T1000 (cell line): ENCODE measurements at regions not wholly inside any gene's neighbourhood (a gene's known extent, or its start where the extent isn't known, plus 50 kb on each side); places are given as distances from the start of the nearest gene placed in this dataset.
A peak's percentile ranks its signal among the peaks of the same experiment; 100 is the strongest.

Source experiments
- DNase-seq: peaks from one replicate; lab custom pipeline; 2025; ENCODE audit warnings: mixed read lengths; lab: John Stamatoyannopoulos, UW

DNA sequence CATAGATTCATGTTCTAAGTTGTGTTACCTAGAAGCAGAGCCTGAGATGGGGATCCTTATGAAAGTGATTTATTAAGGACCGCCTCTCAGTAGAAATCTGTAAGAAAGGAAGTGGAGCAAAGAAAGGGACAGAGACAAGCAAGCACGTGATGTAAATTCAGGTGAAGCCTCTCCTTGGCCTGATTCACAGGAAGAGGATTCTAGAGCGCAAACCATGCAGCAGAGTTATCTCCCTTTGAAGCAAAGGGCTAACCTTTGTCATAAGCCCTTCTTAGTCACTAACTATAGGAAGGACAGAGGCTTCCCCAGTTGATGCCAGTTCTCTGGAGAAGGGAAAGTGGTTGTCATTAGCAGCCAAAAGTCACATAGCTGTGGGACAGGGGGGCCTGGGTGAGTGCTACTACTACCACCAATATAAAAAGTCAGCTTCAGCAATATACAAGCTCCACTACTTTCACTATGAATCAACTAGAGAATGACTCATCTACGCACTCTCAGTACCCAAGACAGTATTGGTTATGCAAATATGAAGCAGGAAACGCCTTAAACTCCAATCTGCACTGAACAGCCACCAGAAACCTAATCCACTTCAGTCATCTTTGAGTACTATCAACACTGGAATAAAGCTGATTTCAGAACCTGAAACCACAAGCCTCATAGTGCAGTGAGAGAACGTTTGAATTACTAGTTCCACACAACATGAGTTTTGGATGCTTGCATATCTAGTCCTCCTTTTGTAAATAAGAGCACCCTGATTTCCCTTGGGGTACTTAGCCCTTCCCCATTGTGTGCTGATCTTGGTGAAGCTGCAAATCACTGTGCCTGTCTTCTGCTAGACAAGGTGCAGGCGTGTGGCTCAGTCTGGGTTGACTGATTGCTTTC is 162.7 kb downstream of the ZNF608 start:
- DNase-seq: peak; percentile 11

DNA sequence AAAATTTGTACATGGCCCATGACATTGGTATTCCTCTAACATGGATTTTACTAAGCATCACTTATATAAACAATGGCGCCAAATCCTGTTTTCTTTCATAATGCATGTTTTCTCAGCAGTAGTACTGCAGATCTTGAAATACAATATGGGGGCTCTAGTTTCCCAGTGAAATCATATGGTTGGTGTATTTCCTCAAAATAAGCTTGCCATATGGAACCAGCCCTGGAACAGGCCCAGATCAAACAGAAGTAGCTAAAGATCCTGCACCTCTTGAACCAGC is 163.9 kb downstream of the ZNF608 start:
- DNase-seq: no peak

DNA sequence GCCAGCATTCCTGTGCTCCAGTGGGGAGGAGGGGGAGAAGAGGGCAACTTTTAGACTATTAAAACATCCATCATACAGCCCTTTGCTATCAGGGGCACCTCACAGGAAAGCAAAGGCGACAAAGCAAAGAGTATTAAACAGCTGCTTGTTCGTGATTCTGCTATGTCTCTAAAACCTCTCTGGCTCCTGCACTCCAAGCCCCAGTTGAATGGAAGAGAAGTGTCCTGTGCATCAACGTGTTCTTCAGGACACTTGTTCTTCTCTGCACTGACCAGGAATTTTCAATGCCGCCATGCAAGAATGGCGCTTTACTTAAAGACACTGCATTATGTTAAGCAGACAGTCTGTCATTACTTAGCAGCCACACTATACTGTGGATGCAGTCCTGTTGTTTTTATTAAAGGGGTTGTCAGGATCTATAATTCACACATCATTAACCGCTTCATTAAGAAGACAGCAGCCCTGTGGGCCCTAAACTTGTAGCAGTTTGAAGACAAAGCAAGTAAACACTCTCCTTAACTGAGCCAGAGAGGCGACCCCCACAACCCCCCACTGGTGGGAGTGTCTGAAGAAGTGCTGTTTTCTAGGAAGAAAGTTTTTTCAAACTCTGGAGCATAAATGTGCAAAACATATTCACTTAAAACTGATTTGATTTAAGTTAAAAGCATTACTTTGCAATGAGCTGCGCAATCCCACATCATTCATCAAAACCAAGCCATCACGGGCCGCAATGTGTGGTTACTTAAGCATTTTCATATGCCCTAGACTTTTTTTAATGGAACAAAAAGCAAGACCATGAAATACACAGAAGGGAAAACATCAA is 164.5 kb downstream of the ZNF608 start:
- no peak for DNase-seq

DNA sequence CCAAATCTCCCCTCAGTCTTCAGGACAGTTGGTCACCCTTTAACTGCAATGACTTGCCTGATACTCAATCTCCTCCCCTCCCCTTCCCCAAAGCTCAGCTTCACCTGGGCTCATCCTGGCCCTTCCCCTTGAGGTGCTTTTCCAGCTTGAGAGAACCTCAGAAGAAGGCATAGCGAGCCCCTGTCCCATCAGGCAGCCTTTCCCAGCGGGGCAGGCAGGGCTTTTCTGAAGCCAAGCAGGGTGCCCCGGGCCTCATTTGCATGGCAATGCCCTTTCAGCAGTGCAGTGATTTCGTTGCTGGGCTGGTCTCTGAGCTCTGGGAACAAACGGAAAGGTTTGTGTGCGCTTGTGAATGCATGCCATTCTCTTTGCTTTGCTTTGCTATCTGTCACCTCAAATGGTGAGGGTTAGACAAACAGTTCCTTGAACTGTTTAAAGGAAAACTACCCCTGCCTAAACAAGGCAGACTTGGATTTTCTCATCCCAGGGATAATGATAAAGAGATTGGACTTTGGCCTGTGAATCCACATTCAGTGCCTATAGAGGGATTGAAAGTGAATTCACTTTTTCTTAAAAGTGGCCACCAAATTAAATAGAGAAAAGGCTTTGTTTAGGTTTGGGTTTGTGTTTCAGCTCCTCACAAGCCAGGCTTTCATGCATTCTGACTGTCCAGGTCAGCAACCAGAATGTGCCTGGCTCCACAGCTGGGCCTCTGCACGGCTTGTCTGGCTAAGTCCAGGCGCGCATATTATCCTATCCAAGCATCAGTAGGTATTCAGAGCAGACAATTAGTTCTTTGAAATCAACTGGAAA is 165.3 kb downstream of the ZNF608 start:
- no peak for DNase-seq

DNA sequence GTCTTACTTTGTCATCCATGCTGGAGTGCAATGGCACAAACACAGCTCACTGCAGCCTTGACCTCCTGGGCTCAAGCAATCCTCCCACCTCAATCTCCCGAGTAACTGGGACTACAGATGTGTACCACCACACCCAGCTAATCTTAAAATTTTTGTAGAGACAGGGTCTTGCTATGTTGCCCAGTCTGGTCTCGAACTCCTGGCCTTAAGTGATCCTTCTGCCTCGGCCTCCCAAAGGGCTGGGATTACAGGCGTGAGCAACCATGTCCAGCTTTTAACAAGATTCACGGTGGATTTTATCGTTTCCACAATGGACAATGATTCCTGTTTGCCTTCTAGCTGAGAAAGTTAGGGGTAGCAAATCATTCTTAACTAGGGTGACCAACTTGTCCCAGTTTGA is 165.9 kb downstream of the ZNF608 start:
- no peak for DNase-seq

DNA sequence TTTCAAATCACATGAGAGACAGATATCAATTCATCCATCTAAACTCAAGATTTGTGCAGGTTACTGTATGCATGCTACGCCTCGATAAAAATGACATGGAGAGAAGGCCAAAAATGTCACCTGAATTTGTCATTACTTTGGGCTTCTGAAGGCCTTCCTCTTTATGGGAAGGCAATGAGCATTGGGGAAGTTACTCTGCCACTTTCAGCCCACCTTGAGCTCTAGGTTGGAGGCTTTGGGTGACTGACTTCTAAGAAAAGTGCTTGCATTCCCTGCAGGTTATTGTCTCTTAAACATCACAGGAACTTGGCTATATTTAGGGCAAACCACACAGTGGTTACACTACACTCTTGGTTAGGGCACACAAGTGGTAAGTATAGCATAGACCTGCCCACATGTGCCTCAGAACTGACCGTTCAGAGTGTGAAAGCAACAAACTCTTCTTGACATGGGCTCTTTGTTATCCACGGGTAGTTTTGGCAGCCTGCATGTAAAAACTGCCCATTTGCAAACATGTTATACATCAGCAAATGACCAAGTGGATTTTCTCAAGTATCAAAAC is 169.5 kb downstream of the ZNF608 start:
- DNase-seq: no peak

DNA sequence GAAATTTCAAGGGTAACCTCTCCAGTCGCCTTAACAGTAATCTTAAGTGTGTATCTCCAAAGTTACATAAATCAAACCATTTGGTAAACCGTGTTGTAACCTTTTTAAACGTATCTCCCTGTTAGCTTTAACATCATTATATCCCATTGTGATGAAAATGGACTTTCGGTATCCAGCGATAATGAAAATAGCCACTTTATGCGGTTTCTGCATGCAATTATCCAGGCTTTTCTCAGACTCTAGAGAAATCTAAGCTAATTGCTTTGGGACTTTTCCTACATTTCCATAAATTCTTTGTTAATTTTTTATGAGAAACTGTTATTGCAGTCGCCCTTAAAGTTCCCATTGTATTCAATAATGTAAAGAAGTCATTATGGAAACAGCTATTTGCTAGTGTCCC is 170.7 kb downstream of the ZNF608 start:
- DNase-seq: no peak

DNA sequence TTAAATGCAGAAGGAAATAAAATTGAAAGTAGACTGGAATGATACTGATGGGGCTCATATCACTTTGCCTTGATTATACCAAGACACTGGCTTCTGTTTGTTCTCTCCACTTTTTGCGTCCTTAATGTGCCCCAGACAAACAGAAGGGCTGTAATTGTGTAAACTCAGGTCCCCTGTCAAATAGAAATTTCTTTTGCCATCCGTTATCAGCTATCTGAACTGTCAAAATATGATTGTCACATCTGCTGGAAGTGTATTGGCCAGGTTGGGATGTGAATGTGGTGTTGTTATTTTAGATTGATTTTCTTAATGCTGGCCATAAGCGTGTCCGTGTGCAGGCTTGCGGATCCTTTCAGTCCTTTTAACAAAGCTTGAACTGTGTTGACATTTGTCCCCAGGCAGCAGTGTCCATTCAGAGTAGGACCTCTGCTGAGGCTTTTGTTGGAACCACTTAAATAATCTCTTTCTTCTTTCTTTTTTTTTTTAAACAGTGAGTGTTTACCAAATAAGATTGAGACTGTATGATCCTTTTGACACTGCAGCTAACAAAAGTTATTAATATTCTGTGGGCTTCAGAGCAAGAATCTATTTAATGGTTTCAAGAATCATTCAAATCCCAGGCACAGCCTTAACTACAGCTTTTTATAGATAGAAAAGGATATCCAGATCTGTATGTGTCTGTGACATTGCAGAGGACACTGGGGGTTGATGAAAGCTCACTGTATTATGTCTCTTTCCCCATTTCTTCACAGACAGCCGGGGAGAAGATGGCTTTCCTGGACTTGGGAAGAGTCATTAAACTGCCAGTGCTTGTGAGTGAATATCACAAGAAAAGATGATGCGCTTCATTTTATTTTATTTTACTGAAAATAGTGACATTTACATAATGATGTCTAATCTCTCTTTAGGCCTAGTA is 171.7 kb downstream of the ZNF608 start:
- DNase-seq: no peak

DNA sequence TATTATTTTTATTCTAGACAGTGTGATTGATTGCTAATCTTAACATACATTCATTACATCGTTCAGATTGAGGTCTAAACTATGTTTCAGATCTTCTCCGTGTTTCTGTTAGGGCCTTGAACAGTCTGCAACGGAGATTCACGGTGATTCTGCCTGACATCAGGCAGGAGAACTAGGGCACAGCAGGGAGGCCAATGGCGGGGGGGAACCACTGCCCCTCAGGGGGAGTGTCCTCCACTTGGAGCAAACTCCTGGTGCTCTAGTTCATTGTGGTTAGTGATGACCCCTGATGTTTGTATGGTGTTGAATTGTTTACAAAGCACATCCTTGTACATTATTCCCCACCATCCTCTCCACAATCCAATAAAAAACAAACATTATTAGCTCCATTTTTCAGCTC is 173.5 kb downstream of the ZNF608 start:
- no peak for DNase-seq

DNA sequence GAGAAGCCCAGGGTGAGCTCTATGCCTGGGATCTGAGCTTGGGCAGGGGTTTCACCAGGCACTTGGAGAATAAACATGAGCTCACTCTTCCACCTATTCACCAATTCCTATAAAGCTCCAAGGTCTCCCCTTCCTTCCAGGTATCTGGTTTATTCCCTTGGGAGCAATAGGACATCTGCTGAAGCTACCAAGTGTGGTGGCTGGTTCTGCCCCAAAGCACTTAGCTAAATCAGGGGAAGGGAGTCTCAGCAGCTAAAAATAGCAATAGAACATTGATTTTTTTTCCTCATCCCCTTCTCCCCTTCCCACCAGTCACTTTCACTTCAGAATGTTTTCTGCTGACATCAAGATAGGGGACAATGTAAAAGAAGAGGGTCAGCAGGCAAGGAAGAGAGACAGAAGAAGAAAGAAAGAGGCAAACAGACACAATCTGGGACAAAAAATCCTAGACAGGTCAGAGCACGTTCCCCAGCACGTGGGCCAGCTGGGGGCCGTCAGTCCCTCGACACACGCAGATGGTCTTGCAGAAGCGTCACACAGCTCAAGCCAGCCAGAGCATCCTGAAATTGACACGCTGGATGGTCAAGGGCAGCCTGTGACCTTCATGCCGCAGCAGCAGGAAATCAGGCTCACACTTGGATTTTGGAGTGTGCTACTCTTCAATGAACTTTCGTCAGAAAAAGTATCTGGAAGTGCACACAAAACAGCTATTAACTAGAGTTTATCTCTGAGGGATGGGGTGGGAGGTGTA is 176.0 kb downstream of the ZNF608 start:
- no peak for DNase-seq

DNA sequence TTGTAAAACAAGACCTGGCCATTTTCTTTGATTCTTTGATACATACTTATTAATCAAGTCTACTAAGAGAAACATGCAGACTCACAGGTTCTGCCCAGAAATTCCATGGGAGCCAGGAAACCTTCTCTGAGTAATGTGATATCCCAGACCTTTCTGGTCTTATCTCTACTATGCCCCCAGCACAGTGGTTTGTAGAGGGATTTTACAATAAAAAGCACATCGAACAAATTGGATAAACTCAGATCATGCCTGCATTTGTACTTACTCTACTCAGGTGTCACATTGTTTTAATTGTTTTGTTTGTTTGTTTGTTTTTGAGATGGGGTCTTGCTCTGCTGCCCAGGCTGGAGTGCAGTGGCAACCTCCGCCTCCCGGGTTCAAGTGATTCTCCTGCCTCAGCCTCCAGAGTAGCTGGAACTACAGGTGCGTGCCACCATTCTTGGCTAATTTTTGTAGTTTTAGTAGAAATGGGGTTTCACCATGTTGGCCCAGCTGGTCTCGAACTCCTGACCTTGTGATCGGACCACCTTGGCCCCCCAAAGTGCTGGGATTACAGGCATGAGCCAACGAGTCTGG is 179.5 kb downstream of the ZNF608 start:
- DNase-seq: no peak

DNA sequence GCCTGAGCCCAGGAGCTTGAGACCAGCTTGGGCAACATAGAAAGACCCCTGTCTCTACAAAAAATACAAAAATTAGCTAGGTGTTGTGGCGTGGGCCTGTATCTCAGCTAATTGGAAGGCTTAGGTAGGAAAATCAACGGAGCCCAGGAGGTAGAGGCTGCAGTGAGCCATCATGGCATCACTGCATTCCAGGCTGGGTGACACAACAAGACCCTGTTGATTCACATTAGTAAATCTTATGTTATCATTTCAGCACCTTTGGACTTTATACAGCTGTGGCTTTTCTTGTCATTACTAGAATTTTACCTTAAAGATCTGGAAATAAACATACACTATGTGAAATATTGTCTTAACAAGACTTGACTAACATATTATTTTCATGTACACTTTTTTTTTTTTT is 185.0 kb downstream of the ZNF608 start:
- DNase-seq: no peak

DNA sequence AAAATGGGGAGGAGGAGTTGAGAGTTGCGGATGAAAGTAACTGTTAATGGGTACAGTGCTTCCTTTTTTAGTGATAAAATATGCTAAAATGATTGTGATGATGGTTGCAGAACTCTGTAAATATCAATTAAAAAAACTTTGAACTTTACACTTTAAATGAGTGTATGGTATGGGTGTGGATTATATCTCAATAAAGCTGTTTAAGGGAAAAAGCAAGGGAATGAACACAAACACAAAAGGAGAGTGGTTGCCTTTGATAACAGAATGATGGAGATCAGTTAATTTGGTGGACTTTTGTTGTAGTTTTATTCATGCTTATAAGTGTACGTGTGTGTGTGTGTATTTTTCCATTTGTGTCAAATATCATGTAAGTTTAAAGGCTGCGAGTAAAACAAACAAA is 186.1 kb downstream of the ZNF608 start:
- no peak for DNase-seq

DNA sequence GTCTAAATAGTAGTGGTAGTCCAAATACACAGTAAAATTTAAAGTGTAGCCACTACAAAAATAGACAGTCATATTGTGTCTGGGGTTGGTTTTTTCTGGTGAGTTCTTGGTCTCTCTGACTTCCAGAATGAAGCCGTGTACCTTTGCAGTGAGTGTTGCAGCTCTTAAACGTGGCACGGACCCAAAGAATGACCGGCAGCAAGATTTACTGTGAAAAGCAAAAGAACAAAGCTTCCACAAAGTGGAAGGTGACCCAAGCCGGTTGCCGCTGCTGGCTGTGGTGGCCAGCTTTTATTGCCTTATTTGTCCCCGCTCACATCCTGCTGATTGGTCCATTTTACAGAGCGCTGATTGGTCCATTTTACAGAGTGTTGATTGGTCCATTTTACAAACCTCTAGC is 188.7 kb downstream of the ZNF608 start:
- DNase-seq: no peak

DNA sequence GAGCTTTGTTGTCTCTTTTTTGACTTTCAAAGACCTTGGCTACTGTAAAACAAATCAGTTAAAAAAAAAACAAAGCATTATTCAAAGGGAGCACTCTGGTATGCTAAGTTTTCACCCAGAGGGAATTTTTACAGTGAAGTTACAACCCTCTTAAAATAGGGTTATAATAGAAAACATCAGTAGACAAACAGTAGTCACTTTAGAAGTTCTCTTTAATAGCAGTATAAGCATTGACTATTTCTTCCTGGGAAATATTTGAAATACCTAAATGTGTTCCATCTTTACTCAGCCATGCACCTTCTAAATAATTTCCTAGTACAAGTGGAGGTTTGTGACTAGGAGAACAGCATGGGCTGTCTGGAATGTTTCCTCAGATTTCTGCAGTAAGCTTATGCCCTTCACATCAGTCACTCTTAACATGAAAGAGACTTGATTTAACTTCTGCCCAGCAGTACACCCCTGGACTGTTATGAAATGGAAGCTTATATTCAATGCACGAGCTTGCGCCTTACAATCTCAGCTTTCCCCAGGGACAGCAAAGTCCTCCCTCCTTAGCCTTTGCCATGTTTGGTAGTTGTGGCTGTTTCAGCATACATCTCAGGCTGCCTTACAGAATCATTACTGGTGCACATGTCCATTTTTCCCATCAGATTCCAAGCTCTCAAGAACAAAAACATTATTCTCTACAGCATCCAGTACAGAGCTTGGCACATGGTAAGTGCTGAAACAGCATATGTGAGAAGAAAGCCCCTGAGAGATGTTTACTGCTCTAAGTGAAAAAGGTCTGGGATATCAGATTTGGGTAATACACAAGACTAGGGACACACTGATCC is 191.5 kb downstream of the ZNF608 start:
- DNase-seq: no peak

DNA sequence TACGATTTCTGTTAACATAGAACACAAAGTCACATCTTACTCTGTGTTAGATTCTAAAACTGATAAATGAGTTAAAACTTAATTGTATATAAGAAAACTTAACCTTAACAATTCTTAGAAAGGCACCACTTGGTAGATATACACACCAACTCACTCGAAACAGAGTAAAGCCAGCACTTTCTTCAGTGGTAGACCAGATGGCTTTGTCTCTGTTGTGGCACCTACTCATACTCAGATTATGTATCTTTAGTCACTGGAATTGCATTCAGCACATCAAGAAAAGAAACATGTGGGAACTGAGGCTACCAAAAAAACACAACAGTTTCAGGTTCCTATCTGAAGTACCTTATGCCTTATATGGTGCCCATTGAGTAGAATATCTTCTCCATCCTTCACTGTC is 192.5 kb downstream of the ZNF608 start:
- DNase-seq: no peak

DNA sequence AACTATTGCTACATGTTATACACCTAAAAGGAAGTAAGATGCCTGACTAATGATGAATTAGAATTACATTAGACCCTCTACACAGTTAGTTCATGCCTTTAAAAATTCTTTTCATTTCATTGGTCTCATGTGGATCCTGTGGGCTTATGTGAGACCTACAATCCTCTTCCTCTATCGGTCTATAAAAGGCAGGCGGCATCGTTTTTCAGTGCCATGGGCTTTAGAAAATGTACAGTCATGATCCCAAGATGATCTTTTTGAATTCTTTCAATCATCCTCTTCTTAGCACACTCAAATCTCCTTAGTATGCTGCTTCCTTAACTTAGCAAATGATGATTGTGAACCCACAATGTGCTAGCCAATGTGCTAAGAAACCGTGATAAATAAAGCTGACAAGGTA is 193.9 kb downstream of the ZNF608 start:
- DNase-seq: no peak

DNA sequence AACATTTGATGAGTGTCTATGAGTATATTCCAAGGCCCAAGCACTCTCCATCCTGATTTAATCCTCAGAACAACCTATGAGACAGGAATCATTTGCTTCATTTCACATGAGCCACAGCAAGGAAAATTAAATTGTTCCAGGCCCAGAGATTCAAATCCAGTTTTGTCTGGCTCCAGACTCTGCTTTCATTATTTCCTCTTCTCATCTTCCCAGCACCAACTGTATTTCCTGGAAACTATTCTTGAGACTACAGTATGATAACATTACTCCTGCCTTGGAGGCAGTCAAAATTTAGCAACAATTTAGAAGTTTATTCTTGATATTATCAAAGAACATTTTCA is 194.5 kb downstream of the ZNF608 start:
- no peak for DNase-seq

DNA sequence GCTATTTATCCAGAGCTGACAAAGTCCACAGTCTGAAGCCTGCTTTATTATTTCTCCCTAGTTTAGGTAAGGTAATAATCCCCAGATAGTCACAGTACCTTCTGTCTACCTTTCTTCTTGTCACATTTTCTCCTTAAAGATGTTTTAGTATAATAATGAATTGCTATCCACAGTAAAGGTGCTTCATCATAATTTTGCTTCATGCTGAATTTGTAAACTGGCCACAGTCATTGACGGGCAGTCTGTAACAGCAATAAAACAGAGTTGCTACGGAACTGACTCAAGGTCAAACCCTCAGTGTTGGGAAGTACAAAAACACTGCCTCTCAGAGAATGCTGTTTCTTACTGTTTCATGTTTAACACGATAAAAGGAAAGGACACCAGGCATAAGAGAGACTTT is 195.7 kb downstream of the ZNF608 start:
- DNase-seq: no peak
